ENCODE measurements at regions not wholly inside any gene's neighbourhood (a gene's known extent, or its start where the extent isn't known, plus 50 kb on each side); places are given as distances from the start of the nearest gene placed in this dataset.

GRCh38 chr2:8413589-8414135 lies 268.2 kb upstream of the ID2 start:
- Histone ChIP-seq H3K27ac (no peak overlapping the region), H3K9me3 (no peaks in the 10 kb centered on the region), H3K27me3 (no peaks in the 10 kb centered on the region), H3K4me1 (no peaks in the 10 kb centered on the region), H3K4me3 (no peak overlapping the region), H3K36me3 (no peaks in the 10 kb centered on the region)
- intact Hi-C loops (cut with DNase I; ENCODE audit: low total_unique reads): no loop called here
- peak; percentile 34 to 37 for DNase-seq
- no peak for TF ChIP-seq POLR2A (IDR thresholded peaks at IDR 0.05)
- TF ChIP-seq, protein P1, sequence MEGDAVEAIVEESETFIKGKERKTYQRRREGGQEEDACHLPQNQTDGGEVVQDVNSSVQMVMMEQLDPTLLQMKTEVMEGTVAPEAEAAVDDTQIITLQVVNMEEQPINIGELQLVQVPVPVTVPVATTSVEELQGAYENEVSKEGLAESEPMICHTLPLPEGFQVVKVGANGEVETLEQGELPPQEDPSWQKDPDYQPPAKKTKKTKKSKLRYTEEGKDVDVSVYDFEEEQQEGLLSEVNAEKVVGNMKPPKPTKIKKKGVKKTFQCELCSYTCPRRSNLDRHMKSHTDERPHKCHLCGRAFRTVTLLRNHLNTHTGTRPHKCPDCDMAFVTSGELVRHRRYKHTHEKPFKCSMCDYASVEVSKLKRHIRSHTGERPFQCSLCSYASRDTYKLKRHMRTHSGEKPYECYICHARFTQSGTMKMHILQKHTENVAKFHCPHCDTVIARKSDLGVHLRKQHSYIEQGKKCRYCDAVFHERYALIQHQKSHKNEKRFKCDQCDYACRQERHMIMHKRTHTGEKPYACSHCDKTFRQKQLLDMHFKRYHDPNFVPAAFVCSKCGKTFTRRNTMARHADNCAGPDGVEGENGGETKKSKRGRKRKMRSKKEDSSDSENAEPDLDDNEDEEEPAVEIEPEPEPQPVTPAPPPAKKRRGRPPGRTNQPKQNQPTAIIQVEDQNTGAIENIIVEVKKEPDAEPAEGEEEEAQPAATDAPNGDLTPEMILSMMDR (IDR thresholded peaks at IDR 0.05): no peak

DNA sequence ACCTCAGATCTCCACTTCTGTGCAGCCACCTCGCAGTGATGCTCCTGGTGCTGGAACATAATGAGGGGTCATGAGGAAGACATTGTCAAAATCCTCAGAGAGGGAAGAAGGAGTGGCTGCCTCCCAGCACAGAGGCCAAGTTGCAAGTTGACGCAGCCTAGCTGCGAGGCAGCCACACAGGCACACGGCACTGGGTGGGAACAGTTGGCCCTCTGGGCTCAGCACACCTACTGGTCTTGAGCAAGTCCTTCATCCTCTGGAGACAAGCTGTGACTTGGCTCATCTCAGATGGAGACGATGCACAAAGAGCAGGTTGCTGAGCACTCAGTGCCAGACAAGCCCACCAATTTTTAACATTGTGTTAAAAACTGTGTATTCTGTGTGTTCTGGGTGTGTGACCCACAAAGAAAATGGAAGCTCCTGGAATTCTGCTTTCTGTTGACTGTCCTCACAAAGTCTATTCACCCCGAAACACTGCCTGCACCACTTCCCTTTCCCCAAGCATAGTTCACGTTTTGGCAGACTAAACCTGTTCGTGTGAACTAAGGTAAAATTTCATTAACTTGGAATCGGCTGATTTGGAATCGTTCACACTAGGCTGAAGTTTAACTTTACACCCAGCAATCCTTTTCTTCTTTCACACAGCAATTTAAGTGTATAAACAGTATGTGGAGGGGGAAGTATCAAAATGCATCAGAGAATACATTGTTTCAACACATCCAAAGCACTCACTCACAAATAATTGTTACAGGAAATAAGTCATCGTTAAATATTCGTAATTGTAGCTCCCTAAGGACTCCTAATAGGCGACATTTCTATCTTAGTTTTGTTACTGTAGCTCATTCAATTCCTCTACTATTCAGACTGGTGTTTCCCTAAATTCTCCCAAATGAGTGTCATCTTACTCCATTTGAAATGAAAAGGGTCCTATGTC lies 266.6 kb upstream of the ID2 start:
- Histone ChIP-seq H3K27me3 (no peaks in the 10 kb centered on the region), H3K4me1 (no peaks in the 10 kb centered on the region), H3K9me3 (no peaks in the 10 kb centered on the region), H3K36me3 (no peaks in the 10 kb centered on the region), H3K4me3 (no peak overlapping the region), H3K27ac (no peak overlapping the region)
- no peak for TF ChIP-seq POLR2A (IDR thresholded peaks at IDR 0.05)
- TF ChIP-seq, protein P1 (IDR thresholded peaks at IDR 0.05): no peak
- intact Hi-C loops (cut with DNase I; ENCODE audit: low total_unique reads): no loop called here
- DNase-seq: no peak

GRCh38 chr2:8416001-8416571 lies 265.8 kb upstream of the ID2 start:
- no peak for DNase-seq
- H3K4me3 ChIP-seq: no peak overlapping the region
- no peaks in the 10 kb centered on the region for H3K27me3 ChIP-seq
- no peak overlapping the region for H3K27ac ChIP-seq
- no peaks in the 10 kb centered on the region for H3K4me1 ChIP-seq
- TF ChIP-seq, protein P1 (IDR thresholded peaks at IDR 0.05): no peak
- no peak for TF ChIP-seq POLR2A (IDR thresholded peaks at IDR 0.05)
- no peaks in the 10 kb centered on the region for H3K36me3 ChIP-seq
- no peaks in the 10 kb centered on the region for H3K9me3 ChIP-seq
- intact Hi-C loops (cut with DNase I; ENCODE audit: low total_unique reads): no loop called here

- H3K9me3 ChIP-seq: no peaks in the 10 kb centered on the region
- no peaks in the 10 kb centered on the region for H3K4me1 ChIP-seq
- TF ChIP-seq POLR2A (IDR thresholded peaks at IDR 0.05): no peak
- TF ChIP-seq, protein P1 (IDR thresholded peaks at IDR 0.05): no peak
- H3K27ac ChIP-seq: no peak overlapping the region
- H3K36me3 ChIP-seq: no peaks in the 10 kb centered on the region
- DNase-seq: no peak
- H3K27me3 ChIP-seq: no peaks in the 10 kb centered on the region
- intact Hi-C loops (cut with DNase I; ENCODE audit: low total_unique reads): no loop called here
- no peak overlapping the region for H3K4me3 ChIP-seq
Observed at GRCh38 chr2:8416849-8417832, 264.7 kb upstream of the ID2 start.
